Globus pallidus (tissue), 1 donor: ENCODE measurements at regions not wholly inside any gene's neighbourhood (a gene's known extent, or its start where the extent isn't known, plus 50 kb on each side); places are given as distances from the start of the nearest gene placed in this dataset.
"Not testable (repeated sequence)": the region's sequence is repeated elsewhere in the genome, so short reads cannot be mapped to it uniquely, and the experiment has no call there.

Source experiments
- DNase-seq: peaks from one replicate; pipeline ENCODE4 v3.0.0-alpha.2; 2015; ENCODE audit warnings: low spot score

DNA sequence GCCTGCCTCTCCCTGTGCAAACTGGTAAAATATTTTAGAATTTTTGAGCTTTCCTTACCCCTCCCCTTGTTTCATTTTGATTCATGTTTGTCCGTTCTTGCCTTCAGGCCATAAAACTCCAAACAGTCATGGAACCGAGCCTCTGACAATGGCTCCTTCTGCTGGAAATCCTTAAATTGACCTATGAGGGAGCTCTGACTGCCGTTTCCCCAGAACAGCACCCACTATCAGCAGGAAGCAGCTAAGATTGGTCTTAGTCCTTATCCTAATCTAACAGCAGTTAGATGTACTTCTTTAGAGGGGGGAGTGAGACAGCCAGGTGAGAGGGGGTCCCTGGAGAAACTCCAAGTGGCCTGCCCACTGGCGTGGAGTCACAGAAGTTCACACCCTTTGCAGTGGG lies 106.7 kb downstream of the FAM174A start:
- no peak for DNase-seq

DNA sequence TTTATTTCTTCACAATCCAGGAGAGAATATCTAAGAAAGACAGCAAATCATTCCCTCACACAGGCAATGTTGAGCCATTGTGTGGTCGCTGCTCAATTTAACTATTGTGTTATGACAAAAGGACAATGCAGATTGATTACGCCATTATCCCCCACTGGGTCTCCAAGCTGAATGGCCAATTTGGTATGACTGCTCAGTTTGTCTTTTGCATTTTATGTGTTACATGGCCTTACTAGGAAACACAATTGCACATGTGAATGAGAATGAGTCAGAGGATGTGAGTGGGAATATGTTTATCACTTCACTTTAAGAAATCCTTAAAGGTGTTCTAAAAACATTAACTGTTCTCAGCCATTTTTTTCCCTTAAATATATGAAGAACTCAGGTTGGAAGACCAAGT lies 108.3 kb downstream of the FAM174A start:
- DNase-seq, result no peak

DNA sequence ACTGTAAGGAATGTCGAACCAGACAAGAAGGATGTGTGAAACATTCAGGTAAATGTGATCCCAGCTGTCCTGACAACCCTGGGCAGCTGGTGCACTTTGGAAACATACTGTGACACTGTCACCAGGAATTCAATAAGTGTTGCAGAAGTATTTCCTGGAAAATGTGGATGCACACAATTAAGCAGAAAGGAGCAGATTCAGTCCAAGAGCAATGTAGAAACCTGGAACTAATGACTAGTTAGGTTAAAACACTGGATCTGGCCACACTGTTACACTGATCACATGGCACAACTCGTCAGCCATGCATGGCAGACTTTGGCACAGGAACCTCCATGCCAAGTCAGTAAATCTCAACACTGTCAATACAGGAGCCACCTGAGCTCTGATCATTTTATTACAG lies 109.0 kb downstream of the FAM174A start:
- no peak for DNase-seq

DNA sequence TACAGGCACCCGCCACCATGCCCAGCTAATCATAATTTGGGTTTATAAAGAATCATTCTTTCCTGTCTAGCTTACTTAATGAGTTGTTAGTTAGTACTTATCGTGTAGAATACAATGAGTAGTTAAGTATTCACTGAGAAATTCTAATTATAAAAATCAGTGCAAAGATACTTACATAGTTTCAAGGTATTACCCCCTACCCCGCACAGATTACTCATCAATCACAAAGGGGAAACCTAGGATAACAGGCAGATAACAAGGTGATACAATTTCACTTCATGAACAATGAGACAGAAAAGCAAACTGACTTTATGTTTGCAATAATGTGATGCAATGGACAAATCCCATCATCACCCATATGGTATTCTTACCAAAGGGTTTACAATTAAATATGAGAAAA lies 109.6 kb downstream of the FAM174A start:
- no peak for DNase-seq

DNA sequence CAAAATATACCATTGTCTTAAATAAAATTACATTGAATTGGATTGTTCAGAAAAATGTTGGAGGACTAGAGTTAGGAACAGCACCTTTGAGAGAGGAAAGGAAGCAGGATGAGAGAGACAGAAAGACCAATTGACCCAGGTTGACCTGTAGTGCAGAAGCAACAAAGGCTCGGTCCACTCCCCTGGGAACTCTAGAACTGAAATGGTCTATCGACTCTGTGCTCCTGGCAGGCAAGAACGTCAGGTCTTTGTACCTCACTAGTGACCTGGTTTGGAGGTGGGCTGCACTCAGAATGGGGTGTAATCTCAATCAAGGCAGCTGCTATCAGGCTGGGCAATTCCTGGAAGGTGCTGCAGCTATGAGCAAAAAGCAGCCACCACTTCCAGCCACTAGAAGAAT lies 110.8 kb downstream of the FAM174A start:
- DNase-seq, result no peak

DNA sequence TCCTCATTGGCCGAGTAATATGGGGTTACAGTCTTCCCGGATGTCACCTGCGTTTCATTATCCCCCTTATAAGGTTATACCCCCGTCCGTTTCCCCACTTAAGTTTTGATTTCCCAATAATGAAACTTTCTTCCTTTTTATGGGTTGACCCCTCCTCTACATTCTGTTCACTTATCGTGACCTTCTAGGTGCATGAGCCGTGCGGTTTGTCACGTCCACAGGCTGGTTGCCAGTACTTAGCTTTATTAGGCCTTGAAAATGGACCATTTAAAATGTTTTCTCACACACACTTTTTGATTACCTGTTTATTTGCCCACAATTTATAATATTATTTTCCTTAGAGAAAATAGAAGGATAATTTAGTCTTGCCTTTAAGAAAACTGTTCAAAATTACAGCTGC lies 111.5 kb downstream of the FAM174A start:
- no peak for DNase-seq

DNA sequence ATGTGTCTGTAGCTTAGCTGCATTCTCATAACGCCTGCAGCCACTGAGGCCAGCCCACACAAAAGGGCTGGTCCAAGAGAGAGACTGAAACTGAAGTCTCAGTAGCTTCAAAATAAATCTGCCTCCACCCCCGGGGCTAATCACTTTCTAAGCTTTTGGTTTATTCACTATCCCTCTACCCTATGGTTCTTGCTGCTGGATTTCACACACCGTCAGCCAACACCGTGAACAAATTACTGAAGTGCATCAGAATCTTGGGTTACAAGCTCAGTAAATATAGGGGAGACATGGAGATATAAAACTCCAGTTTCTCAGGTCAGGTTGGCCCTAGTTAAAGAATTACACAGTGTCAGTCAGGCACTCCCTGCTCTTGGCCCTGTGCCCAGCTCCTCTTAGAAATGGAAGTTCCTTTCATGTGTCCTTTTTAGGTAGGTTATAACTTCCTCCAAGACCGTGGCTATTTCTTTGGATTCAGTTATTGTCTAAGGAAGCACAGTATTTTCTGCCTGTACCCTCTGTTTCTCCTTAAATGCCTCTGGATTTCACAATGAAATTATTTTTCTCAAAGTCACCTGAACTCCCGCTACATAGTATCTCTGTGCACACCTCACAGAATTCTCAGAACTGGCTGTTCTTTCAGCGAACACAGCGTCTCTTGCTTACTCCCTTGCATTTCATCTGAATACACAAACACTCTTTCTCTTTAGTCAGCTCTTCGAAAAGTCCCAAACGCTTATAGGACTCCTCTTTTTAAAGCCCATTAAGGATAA lies 112.5 kb downstream of the FAM174A start:
- peak; percentile 7 for DNase-seq

DNA sequence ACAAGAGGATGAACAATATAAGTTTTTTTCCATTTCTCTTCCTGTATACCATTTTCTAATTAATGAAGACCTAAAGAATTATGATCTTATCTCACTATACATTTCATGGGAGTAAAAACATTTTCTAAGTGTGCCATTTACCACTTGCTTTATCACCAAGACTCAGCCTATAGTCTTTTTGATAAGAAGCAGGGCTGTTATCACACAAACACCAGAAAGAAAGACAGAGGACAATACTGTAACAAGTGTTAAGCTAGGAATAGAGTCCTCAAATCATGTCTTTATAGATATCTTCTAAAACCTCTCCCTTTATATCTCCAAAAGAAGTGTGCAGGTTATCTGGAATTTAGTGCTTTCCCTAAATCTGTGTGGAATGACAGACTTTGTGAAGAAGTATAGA lies 119.7 kb downstream of the FAM174A start:
- no peak for DNase-seq

DNA sequence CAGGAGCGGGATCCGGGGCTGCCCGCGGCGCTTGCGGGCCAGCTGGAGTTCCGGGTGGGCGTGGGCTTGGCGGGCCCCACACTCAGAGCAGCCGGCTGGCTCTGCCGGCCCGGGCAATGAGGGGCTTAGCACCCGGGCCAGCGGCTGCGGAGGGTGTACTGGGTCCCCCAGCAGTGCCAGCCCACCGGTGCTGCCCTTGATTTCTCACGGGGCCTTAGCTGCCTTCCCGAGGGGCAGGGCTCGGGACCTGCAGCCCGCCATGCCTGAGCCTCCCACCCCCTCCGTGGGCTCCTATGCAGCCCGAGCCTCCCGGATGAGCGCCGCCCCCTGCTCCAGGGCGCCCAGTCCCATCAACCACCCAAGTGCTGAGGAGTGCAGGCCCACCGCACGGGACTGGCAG lies 121.6 kb downstream of the FAM174A start:
- DNase-seq, result not testable (repeated sequence)

DNA sequence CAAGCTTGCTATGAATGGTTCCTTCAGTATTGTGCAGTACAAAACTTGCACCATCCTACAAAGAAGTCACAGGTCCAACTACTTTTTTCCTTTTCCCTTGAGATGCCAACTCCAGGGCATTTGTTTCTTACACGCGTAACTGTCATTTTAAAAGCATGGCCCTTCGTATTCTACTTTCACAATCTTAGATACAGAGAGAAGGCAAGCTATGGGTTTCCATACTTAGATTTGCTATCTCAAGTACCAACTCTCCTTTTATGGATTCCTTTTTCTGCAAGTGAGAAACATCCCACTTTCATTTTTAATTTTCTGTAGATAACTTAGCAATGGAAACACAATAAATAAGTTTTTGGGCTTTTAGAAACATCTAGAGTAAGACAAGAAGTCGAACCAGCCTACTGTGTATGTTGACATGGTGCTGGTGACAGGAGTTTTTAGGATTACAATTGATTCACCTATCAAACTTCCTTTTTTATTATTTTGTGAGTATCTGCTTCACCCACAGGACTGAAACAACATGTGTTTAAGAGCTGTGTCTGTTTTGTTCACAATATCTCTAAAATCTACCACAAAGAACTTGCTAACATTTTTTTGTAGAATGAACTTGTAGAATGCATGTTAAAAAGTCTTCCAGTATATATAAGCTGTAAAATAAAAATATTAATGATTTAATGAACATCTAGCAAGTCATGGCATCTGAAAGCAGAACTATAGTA lies 124.1 kb downstream of the FAM174A start:
- DNase-seq, result no peak

DNA sequence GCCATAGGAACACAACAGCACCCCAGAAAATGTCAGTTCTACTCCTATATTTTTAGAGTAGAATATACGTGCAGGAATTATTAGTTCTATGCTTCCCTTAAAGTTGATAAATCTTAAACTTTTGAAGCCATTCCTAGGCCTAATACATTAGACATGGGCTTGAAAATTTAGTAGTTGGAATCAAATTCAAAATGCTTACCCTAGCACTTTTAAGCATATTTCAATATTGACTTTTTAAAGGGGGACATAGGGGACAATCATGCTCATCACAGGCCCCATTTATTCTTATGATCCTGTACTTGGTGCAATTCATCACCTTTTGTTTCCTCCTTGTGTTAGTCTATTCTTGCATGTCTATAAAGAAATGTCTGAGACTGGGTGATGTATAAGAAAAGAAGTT lies 129.0 kb downstream of the FAM174A start:
- no peak for DNase-seq

DNA sequence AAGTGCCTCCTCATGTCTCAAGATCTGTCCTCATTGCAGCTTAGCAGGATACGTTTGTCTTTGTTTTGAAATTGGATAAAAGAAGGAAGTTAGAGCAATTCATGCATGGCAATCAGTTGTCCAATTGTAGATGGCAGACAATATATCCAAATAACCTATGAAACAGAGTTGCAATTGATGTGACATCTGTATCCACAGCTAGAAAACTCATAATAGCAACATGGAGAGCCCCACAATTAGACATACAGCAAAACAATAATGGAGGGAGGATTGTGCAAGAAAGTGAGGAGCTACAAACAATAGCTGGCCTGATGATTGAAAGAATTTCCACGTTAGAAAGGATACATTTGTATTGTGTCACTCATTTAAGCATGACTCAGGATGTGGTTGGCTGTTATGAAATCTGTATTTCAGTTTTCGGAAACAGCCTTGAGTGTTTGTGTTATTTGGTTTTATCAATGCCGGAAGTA lies 132.0 kb downstream of the FAM174A start:
- DNase-seq, result no peak

DNA sequence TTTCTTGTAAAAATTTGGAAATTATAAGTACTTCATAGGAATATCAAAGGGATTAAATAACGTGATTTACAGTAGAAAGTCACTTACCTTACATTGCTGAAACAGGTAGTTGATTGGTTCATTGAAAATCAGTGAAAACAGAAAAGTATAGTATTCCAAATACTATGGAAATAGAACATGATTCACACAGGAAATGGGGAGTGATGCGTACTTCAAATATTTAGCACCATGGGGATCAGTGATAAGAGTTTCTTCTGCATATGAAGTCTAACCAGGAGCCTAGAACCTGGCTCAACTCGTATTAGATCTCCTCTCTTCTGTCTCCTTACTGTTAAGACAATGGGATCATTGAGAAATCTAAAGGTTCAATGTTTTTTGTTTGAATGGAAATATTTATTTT lies 133.3 kb downstream of the FAM174A start:
- DNase-seq, result no peak

DNA sequence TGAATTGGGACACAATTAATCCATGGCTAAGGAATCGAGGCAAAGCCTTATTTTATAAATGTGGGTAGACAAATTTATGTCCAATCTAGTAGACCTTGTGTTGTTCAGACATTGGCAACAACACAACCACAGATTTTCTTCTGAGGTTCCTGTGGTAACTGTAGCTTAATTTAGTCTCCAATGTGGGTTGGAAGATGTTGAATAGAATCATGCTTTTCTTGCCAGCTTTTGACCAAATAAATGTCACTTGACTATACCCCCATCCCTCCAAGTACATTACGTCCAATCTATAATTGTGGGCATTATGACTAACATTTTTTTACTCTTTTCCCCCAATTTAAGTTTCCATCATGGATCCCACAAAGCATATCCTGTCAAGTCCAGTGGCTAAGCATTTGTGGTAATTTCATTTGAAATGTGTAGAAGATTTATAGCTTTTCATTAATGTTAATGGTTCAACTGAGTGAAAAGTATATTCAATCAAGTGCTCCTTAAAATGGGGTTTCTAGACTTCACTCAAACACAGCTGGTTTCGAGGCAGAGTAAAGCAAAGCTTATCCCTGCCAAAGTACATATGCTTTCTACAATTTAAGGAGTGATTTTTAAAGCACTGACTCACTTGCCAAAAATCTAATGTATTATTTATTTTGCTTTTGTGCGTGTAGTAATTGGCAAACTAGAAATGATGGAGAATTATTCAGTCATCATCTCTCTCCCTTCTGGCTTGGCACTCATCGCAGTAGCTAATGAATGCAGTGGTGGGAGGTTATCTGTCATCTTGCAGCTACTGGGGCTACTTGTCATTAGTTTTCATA lies 141.8 kb downstream of the FAM174A start:
- DNase-seq, result no peak

DNA sequence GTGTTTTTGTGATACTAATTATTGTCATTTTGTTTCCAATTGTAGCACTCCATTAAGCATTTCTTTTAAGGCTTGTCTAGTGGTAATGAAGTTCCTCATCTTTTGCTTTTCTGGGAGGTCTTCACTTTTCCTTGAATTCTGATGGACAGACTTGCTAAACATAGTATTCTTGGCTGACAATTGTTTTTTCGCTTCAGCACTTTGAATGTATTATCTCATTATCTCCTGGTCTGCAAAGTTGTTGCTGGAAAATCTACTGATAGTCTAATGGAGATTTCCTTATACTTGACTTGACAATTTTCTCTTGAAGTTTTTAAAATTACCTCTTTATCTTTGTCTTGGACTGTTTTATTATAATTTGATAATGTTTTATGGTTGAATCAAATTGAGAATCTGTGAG lies 147.5 kb downstream of the FAM174A start:
- no peak for DNase-seq

DNA sequence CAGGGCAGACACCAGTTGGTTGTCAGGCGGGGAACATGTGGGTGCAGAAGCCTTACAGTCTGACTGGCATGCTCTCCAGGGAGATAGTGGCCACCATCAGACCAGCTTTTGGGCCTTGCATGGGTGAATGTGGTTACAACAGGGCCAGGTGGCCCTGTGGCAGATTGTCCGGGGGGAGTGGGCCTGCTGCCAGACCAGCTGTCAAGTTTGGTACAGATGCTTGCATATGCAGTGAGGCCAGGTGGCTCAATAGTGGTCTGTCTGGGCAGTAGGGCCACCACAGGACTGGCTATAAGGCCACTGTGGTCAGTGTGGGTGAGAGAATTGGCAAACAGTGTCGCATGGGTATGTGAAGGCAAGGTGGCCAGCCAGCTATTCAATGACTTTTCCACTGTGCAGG lies 148.7 kb downstream of the FAM174A start:
- no peak for DNase-seq

DNA sequence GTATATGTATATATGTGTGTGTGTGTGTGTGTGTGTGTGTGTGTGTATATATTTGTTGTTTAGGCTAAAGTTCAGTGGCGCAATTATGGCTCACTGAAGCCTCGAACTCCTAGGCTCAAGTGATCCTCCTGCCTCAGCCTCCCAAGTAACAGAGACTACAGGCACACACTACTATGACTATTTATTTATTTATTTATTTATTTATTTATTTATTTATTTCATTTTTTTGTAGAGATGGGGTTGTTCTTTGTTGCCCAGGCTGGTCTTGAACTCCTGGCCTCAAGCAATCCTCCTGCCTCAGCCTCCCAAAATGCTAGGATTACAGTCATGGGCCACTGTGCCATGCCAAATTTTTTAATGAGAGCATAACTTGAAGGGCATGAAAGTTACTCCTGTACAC lies 149.9 kb downstream of the FAM174A start:
- not testable (repeated sequence) for DNase-seq

DNA sequence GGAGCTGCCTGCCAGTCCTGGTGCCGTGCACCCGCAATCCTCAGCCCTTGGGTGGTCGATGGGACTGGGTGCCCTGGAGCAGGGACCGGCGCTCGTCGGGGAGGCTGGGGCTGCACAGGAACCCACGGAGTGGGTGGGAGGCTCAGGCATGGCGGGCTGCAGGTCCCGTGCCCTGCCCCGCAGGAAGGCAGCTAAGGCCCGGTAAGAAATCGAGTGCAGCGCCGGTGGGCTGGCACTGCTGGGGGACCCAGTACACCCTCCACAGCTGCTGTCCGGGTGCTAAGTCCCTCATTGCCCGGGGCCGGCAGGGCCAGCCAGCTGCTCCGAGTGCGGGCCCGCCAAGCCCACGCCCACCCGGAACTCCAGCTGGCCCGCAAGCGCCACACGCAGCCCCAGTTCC lies 153.7 kb downstream of the FAM174A start:
- DNase-seq, result not testable (repeated sequence)

DNA sequence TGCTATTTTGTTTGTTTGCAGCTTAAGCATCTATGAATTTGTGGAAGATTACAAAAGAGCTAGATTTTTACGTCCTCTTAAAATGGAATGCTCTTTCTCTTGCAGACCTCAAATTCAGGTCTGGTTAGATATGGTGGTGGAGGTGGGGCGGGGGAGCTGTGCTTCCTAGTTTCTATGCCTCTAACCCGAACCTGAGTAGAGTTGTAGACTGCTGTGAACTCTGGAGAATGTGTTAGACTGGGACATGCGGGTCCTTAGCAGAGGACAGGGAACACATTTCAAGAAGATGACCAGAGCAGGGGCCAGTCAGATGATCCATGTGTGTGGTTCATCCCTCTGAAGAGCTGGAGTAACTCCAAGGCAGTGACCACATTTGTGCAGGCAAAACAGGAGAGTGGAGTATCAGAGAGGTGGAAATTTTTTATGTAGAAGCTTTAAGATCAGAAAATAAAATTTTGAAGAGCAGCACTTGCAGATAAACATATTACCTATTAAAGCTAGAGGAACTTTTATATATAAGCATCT lies 154.9 kb downstream of the FAM174A start:
- DNase-seq, result no peak

DNA sequence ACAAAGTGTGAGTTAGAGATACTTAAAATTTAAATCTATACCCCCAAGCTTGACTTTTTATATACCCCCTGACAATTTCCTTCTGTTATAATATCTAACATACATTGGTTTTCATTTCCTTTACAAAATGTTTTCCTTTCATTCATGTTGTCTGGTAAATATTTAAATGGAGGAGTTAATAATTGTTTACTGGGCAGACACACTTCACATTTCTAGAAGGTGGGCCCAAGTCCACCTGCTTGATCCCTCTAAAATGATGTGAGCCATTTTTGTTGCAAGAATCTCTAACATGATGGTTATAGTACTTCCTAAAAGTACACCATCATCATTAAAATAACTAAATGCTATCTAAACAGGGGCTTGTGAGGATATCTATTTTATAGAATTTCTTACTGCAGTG lies 155.9 kb downstream of the FAM174A start:
- DNase-seq, result no peak

DNA sequence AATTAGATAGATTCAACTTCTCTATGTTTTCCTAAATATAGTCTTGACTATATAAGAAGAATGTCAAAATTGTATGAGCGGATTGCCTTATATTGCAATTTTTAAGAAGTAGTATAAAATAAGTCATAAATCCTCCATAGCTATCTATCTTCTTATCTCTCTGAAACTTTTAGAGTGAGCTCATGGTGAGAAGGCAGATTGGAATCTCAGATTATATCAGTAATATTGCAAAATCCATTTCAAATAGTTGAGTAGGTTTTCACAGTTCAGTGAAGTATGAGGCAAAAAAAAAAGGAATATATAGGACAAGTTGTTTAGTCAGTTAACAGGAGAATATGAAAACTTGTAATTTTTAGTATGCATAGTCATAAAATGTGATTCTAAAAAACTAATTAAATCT lies 156.4 kb downstream of the FAM174A start:
- no peak for DNase-seq

DNA sequence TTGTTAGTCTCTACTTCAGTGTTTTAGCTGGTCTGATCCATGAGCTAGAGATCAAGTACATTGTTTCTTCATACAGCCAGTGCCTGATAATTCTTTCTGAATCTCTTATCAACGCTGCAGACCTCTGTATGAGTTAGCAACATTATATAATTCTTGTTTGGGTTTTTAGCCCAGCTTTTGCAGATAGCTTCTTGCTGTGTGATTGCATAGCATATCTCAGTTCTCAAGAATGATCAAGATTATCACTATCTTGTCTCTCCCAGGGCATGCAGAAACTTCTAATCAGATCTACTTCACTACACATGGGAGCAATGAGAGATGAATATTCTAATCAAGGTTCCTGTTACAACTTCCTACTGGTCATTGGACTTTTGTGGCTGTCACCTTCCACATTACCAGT lies 158.3 kb downstream of the FAM174A start:
- no peak for DNase-seq

DNA sequence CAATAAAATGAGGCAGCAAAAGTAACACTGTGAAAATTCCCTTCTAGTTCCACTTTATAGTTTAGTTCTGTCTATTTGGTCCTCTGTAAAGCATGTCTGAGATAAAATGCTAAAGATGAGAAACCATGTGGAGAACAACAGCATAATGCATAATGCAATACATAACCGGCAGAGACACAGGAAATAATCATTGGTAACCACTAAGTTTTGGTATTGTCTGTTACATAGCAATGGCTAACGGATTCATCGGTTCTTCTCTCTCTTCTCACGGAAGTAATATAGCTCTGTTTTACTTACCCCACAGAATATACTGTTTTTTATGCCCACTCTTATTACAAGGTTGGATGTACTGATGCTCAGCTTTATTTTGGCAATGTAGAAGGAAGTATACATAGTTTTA lies 158.9 kb downstream of the FAM174A start:
- DNase-seq, result no peak
